Coronary artery (tissue), 2 donors: ENCODE measurements at regions not wholly inside any gene's neighbourhood (a gene's known extent, or its start where the extent isn't known, plus 50 kb on each side); places are given as distances from the start of the nearest gene placed in this dataset.

Experiments used
- DNase-seq: peaks from one replicate; pipeline ENCODE4 v3.0.0-alpha.2; 2017; ENCODE audit warnings: low spot score
- H3K27ac ChIP-seq, 2 donors: fragments of 200-600 bp; sonication (generic); one replicate each; pipeline ENCODE4 v1.5.1; 2016 to 2019
- H3K4me3 ChIP-seq: fragments of 200-600 bp; sonication (generic); 2 replicates; pipeline ENCODE4 v1.5.1; 2016; ENCODE audit warnings: mild to moderate bottlenecking, moderate library complexity
- CTCF ChIP-seq: fragments of 200-600 bp; sonication (generic); IDR thresholded peaks from one replicate; pipeline ENCODE4 v1.5.1; 2019; ENCODE audit warnings: antibody characterized with exemption

GRCh38 chr1:70554341-70554740 is 143.3 kb downstream of the CTH start:
- no peak for TF ChIP-seq CTCF
- DNase-seq = no peak
- Histone ChIP-seq H3K27ac (no peak overlapping the region), H3K4me3 (no peak overlapping the region)

GRCh38 chr1:70556541-70556940 is 145.5 kb downstream of the CTH start:
- TF ChIP-seq CTCF = no peak
- Histone ChIP-seq H3K4me3 (no peak overlapping the region), H3K27ac (no peak overlapping the region)
- no peak for DNase-seq

GRCh38 chr1:70567167-70567566 is 156.1 kb downstream of the CTH start:
- Histone ChIP-seq H3K4me3 (no peak overlapping the region), H3K27ac (no peak overlapping the region)
- DNase-seq = no peak
- no peak for TF ChIP-seq CTCF

DNA sequence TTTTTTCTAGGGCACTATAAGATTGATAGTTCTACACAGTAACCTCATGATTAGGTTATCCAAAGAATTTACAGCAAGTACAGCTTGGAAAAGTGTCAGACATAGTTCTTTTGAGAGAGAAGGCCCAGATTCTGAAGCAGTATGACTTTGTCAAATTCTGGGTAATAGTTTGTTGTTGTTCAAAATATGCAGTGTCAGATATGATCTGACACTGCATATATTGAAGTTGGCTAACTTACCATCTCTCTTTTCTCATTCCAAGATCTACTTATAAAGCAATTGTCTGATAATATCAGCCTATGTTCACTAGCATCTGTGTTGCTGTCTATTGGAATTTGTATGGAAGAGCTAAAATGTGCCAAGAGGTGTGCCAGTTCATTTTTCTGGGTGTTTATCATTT is 160.1 kb downstream of the CTH start:
- DNase-seq = no peak
- TF ChIP-seq CTCF = no peak
- Histone ChIP-seq H3K4me3 (no peak overlapping the region), H3K27ac (no peak overlapping the region)

GRCh38 chr1:70573317-70573843 is 162.3 kb downstream of the CTH start:
- no peak overlapping the region for H3K4me3 ChIP-seq
- no peak for DNase-seq
- no peak overlapping the region for H3K27ac ChIP-seq
- TF ChIP-seq CTCF = no peak

DNA sequence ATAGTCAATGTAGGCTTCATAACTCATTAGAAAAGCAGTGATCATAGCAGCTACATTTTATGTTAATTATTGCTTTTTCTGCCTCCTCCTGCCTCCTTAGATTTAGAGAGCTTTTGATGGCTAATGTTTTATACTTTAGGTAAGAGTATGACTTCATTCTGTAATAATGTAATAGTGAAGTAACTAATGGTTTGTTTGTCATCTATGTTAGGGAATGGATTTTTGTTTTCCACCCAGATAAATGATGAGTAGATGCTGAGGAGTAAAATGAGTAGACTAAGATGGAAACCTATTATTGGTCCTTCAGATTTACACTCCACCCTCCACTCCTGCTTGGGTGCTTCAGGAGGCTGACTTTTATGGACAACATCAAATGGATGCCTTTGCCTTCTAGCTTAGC is 170.6 kb downstream of the CTH start:
- H3K4me3 ChIP-seq = no peak overlapping the region
- no peak overlapping the region for H3K27ac ChIP-seq
- TF ChIP-seq CTCF = no peak

GRCh38 chr1:70583522-70583921 is 172.5 kb downstream of the CTH start:
- Histone ChIP-seq H3K4me3 (no peak overlapping the region), H3K27ac (no peak overlapping the region)
- no peak for TF ChIP-seq CTCF
- DNase-seq = no peak

More for the DNA sequence above, 170.6 kb downstream of the CTH start:
- DNase-seq = no peak
